HG03565 (cell line): ENCODE measurements at regions not wholly inside any gene's neighbourhood (a gene's known extent, or its start where the extent isn't known, plus 50 kb on each side); places are given as distances from the start of the nearest gene placed in this dataset.
"Not testable (repeated sequence)": the region's sequence is repeated elsewhere in the genome, so short reads cannot be mapped to it uniquely, and the experiment has no call there.

Source experiments
- ATAC-seq: cut with Tn5 transposase; IDR thresholded peaks from one replicate; pipeline ENCODE4 v1.9.1; 2021; ENCODE audit warnings: mild to moderate bottlenecking, moderate library complexity; ENCODE audit not compliant: unreplicated experiment

DNA sequence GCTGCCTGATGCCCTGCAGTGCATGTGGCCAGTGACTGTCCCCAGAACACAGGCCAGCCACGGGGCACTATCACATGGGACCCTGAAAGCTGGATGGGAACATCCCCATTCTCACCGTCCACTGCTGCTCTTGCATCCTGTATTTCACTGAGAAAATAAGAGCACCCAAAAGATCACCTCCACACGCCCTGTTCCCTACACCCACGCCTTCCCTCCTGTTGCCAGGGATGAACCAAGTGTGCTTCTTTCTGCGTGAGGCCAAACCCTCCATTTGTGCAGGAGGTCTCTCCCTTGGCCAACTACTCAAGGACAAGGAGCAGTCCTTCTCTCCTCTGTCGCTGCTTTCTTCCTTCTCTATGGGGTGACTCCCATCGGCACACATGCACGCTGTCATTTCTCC is 118.3 kb downstream of the LRRC37A3 start:
- ATAC-seq, result not testable (repeated sequence)

DNA sequence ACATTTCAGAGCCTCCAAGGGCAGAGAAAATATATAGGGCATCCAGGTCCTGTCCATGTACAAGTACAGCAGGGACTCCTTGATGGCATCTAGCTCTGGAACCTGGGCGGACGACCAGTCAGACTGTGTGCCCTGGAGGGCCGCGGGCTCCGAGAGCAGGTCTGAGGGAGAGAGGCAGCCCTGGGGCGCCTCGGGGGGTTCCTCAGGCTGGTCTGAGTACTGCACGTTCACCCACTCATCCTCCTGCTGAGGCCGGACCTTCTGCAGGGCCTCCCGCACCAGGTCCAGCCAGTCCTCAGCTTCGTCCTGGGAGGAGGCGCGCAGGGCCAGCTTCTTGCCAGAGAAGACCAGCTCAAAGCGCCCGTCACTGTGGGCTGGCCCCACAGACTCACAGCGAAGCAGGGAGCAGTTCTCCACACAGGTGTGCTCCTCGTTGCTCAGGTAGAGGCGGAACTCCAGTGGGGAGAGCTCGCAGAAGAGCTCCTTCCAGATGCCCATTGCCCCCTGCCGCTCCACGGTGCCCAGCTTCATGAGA is 118.8 kb downstream of the LRRC37A3 start:
- ATAC-seq, result not testable (repeated sequence)

DNA sequence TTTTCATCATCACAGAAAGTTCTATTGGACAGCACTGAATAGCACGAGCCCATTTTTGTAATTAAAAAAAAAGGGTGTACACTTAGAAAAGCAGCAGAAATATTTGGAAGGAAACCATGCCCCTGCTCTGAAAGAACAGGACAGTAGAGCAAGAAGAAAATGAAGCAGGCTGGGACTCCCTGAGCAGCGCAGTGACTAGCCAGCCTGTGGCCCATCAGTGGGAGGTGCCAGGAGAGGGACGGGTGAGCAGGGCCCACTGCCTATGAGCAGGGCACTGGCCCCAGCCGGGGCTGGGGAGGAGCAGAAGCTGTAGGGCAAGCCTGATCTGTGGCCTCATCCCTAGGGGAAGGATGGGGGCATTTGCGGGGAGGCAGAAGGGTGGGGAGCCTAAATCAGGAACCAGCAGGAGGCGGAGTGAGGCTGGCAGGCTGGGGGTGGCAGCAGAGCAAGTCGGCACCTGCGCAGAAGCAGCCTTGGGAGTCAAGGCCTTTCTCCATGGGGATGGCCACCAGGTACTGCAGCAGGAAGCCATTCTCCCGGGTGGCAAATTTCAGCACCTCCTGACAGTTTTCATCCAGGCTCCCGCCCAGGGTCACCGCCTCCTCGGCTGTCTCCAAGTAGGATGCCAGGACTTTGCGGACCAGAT is 119.6 kb downstream of the LRRC37A3 start:
- ATAC-seq, result not testable (repeated sequence)

DNA sequence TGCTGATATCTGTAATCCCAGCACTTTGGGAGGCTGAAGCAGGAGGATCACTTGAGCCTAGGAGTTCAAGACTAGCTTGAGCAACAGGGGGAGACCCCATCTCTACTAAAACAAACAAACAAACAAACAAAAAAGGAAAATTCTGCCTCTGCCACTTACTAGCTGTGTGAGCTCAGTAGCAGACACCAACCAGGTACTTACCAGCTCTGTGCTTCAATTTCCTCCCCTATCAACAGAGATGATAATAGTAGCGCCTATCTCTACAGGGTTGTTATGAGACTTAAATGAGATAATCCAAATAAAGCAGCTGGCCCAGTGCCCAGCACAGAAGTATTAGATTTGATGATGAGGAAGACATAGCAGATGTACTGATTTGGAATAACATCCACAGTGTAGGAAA is 120.3 kb downstream of the LRRC37A3 start:
- ATAC-seq, result not testable (repeated sequence)

DNA sequence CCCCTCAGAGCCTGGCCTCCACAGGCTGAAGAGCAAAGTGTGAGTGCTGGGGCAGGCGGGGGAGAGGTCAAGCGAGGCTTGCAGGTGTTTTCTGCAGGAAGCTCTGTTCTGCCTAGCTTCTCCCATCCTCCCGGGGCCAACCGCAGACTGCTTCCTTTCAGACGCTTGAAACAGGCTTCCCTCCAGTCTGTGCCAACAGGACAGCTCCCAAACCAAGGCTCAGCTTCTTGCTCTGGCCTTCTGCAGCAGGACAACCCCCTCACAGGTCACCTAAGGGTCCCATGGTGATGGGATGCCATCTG is 120.8 kb downstream of the LRRC37A3 start:
- not testable (repeated sequence) for ATAC-seq

DNA sequence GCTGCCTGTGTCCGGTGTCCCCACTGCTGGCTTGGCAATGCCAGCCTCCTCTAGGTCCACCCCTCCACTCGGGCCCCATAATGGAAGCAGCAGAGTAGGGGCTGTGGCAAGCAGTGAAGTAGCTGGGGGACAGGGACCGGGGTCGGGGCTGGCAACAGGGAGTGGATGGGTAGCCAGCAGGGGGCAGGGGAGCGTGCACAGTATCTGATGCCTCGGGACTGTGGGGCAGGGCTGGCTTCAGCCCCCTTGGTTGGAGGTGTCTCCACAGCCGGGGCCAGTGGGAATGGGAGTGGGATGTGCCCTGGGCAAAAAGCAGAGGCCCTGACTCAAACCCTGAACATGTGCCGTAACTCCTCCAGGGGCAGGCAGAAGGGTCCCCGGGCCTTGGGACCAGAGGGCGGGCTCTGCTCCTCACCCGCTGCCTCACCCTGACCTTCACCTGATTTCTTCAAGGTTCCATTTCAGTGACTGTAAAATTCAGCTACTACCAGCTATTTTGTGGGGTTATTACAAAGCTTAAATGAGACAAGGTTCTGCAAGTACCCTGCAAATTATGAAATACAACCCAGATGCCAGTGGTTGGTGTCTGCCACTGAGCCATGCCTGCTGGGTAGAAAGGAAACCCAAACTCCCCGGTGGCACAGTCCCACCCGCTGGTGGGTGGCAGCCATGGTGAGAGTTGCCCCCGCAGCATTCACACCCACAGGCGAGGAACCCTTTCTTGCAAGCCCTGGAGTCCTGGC is 121.4 kb downstream of the LRRC37A3 start:
- not testable (repeated sequence) for ATAC-seq

DNA sequence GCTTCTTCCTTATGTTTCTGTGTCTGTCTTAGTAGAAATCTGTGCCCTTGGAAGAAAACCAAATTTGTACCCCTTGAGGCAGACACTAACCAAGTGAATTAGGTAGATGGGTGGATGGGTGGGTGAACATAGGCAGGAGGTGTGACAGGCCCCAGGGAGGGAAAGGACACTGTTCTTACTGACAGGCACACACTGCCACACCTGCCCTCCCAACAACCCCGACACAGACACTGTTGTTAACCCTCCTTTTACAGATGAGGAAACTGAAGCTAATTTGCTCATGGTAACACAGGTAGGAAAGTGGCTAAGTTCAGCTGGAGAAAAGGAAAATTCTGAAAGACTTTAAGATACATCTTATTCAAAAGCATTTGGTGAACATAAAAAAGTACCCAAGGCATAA is 123.9 kb downstream of the LRRC37A3 start:
- not testable (repeated sequence) for ATAC-seq

DNA sequence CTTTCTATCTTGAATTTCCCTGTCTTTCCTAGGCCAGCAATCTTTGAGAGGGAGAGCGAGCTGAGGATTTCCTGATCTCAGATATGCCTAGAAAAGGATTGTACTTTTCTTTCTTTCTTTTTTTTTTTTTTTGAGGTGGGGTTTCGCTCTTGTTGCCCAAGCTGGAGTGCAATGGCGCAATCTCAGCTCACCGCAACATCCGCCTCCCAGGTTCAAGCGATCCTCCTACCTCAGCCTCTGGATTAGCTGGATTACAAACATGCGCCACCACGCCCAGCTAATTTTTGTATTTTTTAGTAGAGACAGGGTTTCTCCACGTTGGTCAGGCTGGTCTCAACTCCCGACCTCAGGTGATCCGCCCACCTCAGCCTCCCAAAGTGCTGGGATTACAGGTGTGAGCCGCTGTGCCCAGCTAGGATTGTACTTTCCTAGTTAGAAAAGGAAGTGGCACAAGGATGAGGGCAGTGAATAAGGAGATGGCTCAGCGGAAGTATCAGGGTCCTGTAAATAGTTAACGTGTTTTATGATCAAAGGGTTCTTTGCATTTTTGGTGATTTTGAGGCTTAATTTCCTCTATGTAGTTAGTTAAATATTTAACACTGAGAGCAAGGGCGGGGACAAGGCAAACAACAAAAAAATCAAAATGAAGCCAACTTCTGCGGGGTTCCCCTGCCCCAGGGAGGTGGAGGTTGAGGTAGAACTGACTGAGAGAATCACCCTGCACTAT is 124.6 kb downstream of the LRRC37A3 start:
- ATAC-seq, result not testable (repeated sequence)

DNA sequence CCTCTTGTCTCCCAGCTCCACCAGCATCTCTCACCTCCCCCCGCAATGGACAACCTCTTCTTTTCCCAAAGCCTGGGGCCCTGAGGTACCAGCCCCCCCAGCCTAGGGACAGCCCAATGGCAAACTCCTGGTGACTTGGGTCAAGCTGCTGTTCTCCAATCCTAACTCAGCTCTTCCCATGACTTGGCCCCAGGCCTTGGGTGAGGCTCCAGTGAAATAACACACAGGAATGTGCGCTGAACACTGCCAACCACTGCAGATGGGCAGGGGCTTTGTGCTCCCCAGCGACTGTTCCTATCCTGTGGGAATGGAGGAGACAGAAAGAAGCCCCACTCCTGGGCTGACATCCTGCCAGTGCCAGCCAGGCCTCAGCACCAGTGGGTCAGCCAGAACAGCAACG is 125.2 kb downstream of the LRRC37A3 start:
- ATAC-seq, result not testable (repeated sequence)

DNA sequence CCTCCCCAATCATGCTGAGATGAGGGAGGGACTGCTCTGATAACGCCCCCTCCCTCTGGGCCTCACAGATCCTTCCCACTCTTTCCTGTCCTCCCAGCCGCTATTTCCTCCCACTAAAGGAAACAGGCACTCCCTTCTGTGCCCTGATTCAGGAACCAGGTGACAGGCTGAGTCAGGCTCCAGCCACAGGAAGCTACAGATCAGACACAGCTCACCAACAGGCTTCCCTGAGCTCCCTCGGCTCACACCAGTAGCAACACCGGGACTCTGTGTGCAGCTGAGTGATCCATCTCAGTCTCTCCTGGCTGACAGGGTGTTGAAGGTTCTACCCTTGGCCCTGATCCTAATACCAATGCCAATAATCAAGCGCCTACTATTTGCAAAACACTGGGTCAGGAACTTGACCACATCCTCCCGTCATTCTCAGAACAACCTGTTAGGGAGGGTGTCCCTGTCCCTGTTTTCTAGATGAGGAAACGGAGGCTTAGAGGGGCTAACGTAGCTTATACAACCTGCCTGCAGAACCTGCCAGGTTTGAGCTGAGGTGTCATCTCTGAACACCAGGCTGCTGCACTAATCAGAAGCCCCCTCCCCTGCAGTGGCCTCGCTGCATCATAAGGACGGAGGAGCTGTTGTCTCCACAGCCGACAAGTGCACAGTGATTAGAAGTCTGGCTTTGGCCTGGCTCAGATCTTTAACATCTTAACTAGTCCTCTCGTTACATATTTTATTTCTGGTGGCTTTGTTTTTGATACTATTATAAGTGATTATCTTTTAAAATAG is 126.3 kb downstream of the LRRC37A3 start:
- not testable (repeated sequence) for ATAC-seq

DNA sequence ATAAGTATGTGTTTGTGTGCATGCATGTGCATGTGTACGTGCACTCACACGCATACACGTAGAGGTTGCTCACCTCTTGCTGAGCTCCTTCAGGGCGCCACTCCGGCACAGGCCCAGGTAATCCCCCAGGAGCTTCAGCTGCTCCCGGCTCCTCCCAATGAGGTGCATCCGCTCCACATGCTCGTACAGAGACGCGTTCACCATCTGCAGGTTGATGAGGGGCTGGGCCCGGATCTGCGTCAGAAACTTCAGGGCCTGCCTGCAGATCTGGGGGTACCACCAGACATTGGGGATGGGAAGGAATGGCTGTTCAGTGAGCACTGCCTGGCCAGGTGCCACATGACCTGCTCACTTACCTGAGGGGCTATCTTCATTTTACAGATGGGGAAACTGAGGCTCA is 127.0 kb downstream of the LRRC37A3 start:
- ATAC-seq, result not testable (repeated sequence)

DNA sequence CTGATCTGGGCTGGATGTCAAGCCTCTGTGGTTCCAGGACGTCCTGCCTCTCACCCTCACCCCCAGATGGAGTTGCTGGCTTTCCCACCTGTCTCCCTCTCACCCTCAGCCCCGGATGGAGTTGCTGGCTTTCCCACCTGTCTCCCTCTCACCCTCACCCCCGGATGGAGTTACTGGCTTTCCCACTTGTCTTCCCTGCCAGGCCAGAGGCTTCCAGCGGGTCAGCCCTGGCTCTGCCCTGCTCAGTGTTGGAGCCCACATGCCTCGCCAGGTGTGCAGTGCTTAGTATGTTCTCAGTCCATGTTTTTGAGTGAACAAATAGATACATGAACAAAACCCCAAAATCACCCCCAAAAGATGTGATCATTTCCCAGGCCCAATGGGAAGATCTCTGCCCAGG is 127.6 kb downstream of the LRRC37A3 start:
- not testable (repeated sequence) for ATAC-seq

DNA sequence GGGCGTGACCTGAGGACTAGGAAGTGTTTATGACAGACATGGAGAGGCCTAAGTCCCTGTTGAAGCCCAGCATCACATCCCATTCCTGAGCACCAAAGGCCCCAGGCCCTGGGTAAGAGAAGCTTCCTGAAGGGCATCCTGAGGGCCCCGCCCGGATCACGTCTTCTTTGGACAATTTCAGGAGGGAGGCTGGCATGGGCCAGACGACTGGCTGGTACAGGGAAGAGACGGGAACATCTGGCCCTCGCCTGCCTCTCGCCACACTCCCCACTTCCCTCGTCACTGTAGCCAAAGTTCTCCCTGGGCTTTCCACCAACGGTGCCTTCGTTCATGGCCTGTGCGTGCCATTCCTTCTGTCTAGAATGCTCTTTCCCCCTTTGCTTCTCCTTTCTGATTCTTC is 128.1 kb downstream of the LRRC37A3 start:
- not testable (repeated sequence) for ATAC-seq

DNA sequence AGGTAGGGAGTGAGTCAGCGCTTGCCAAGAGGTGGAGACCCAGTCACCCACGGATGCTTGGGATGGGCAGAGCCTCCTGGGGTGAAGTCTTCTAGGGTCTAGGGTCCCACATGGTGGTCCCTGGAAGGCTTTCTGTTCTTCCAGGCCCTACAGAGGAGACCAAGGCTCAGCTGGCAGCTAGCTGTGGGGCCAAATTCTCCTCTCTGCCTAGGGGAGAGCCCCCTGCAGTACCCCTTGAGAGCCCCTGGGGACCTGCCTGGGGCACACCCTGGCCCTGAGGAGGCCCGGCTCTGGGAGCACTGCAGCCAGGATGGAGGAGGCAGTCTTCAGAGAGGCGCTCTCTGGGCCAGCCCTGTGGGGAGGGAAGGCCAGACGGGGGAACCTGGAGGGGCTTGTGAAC is 128.6 kb upstream of the SMURF2 start:
- ATAC-seq, result not testable (repeated sequence)

DNA sequence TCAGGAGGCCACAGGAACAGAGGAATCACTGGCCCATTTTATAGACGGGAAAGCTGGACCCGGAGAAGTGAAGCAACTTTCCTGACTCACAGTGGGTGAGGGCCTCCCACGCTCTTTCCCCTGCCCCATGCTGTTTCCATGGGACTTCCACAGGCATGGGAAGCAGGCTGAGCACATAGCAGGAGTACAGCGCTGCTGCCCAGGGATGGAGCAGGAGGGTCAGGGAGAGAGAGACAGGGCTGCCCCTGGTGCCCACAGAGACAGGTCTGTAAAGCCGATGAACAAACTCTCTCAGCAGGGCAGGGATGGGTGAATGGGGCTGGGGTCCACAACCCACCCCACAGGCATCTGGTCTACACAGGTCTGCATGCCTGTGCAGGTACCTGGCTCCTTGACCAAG is 128.1 kb upstream of the SMURF2 start:
- not testable (repeated sequence) for ATAC-seq

DNA sequence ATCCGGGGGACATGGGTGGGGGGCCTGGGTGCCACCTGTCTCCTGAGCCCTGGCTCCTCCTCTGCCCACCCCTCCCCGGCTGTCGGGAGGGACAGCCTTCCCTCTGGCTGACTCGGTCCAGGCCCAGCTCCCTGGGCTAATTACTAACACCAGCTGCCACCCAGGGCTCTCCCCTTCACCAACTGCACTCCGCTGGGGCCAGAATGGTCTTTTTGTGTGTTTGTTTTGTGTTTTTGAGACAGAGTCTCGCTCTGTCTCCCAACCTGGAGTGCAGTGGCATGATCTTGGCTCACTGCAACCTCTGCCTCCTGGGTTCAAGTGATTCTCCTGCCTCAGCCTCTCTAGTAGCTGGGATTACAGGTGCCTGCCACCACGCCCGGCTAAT is 126.9 kb upstream of the SMURF2 start:
- ATAC-seq, result not testable (repeated sequence)

DNA sequence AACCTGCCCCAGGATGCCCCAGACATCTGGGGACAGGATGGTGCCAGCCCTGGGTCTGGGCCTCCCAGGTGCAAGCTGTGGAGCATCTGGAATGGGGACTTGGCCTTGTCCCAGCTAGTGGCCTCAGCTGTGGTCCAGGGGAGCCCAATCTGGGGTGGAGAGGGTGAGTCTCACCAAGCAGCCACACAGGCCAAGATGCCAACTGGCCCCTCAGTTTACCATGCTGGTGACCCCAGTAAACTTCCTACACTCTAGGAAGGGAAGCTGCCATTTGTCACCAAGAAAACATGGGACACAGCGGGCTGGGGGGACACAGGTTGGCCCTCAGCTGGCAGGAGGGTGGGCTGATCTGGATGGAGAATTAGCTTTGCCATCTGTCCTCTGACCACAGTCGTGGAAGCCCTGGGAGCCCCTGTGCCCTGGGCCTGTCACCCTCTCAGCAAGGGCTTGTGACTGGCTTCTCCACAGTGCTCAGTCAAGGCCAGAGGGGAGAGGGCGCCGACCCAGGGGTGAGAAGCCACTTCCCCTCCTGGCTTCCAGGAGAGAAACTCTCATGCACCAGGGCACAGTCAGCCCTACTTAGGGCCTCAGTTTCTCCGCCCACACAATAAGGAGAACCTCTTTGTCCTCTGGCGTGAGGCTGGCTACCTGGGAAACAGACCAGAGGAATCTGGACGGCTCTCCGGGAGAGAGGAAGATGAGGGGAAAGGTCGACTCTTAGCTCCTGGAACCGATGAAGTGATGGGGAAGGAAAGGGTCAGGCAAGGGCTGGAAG is 126.4 kb upstream of the SMURF2 start:
- no peak for ATAC-seq

DNA sequence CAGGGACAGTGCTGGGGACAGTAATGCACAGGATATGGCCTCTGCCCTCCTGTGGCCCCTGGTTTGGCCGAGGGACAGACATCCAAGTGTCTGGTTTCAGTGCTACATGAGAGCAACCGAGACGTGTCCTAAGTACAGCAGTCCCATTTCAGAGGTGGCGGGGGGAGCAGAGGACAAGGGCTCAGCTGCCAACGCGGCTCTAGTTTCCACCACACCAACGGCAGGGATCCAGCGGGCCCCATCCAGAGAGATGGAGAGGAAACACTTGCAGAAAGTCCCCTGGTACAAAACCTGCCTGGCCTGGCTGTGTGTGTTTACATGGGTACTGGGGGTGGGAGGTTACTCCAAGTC is 125.8 kb upstream of the SMURF2 start:
- no peak for ATAC-seq

DNA sequence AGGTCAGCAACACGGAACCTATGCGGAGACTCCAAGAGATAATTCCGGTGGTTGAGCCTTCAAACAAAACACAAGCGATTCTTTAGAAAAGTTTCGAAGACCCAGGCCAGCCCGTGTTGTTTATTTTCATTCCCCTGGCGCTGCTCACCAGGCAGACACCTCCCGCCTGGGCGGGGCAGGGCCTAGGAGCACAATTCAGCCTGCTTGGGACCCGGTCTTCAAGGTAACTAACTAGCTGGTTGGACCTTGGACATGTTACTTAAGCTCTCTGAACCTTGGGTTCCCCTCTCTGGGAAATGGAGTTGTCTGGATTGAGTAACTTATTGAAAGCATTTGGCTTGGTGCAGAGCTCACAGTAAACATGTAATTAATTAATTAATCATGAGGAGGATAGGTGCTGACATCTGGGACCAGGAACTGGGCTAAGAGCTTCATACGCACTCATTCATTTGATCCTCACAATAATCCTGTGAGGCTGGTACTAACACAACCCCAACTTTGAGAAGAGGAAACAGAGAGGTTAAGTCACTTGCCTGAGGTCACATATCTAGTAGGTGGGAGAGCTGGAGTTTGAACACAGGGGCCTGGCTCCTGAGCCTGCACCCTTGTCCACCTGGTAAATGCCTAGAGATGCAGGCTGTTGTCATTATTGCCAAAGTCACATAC is 125.3 kb upstream of the SMURF2 start:
- no peak for ATAC-seq

DNA sequence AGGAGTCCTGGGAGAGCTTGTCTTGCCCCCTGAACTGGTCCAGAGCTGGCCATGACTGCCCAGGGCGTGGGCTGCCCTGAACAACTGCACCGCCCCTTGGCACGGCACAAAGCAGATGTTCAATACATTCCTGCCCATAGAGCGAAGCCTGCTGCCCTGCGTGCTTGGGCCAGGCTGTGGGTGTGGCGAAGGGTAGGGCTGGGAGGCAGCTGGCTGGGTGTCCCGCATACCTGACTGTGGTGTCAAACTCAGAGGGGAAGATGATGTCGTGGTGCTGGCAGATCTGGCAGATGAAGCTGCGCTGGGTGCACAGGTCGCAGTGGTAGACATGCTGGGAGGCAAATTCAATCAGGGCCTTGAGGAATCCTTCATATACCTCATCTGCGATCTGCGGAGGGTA is 124.2 kb upstream of the SMURF2 start:
- ATAC-seq, result no peak
